ENCODE measurements at regions not wholly inside any gene's neighbourhood (a gene's known extent, or its start where the extent isn't known, plus 50 kb on each side); places are given as distances from the start of the nearest gene placed in this dataset.

DNA sequence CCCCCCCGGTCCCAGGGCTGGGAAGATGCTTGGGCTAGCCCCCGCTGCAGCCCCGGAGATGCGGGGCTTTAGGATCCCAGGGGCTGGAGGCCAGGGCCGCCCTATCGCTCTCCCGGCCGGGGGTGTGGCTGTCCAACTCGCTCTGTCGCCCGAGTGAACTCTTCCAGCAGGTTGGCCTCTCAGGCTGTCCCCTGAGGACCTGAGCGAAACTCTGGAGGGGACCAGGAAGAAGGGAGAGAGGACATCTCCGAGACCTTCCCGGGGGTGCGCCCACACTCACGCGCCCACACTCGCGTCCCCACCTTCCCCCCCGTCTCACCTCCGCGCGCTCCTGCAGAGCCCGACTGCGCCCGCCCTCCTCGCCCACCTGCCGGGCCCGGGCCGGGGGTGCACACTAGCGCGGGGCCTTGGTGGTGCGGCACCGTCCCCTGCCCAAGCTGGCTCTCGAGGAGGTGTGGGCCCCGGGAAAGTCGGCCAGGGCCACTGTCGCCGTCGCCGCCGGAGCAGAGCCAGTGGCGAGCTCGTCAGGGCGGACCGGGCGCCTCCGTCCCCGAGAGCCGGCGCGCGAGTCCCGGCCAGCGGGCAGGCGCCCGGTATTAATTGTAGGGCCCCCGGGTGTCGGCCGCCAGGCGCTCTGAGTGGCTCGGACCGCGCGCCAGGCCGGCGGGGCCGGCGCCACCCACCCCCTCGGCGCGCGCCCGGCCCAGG lies 101.7 kb upstream of the SVIL start:
- no peaks in the 10 kb centered on the region for H3K9me3 ChIP-seq
- intact Hi-C loops (cut with DNase I): loop anchor here in 9 of 10 donors (5.0 to 10.0 kb wide), 13 partner anchors 99 to 222 kb away; partner anchors contain the start of gene SVIL (in 5 of the 9)
- H3K27ac ChIP-seq: peak overlapping the region; percentile 85 to 98 (median 93)
- DNase-seq (peak; percentile 64 to 83 (median 75)), ATAC-seq (peak; percentile 41 to 80 (median 72))
- peaks cover 0 to 35% (median 19%) of the 10 kb centered on the region in 12 donors for H3K4me1 ChIP-seq
- H3K4me3 ChIP-seq: peak overlapping the region; percentile 42 to 94 (median 85)
- no peaks in the 10 kb centered on the region for H3K36me3 ChIP-seq
- H3K27me3 ChIP-seq: no peaks in the 10 kb centered on the region
- TF ChIP-seq, protein P1, sequence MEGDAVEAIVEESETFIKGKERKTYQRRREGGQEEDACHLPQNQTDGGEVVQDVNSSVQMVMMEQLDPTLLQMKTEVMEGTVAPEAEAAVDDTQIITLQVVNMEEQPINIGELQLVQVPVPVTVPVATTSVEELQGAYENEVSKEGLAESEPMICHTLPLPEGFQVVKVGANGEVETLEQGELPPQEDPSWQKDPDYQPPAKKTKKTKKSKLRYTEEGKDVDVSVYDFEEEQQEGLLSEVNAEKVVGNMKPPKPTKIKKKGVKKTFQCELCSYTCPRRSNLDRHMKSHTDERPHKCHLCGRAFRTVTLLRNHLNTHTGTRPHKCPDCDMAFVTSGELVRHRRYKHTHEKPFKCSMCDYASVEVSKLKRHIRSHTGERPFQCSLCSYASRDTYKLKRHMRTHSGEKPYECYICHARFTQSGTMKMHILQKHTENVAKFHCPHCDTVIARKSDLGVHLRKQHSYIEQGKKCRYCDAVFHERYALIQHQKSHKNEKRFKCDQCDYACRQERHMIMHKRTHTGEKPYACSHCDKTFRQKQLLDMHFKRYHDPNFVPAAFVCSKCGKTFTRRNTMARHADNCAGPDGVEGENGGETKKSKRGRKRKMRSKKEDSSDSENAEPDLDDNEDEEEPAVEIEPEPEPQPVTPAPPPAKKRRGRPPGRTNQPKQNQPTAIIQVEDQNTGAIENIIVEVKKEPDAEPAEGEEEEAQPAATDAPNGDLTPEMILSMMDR (IDR thresholded peaks at IDR 0.05): no peak
- TF ChIP-seq POLR2A (IDR thresholded peaks at IDR 0.05): peak; percentile 10 to 81
- WGBS, 4 donors: 0 to 6% (median 1%) methylated on average over 3 to 74 of the region's 74 CpGs

- Histone ChIP-seq H3K9me3 (no peaks in the 10 kb centered on the region), H3K27me3 (no peaks in the 10 kb centered on the region), H3K4me3 (peak overlapping the region; percentile 42 to 94 (median 85)), H3K27ac (peak overlapping the region; percentile 85 to 98 (median 93)), H3K36me3 (no peaks in the 10 kb centered on the region), H3K4me1 (peaks cover 0 to 32% (median 17%) of the 10 kb centered on the region in 12 donors)
- 0% methylated on average over 35 to 81 of the region's 81 CpGs for WGBS, 4 donors
- intact Hi-C loops (cut with DNase I): loop anchor here in 9 of 10 donors (5.0 to 10.0 kb wide), 13 partner anchors 98 to 221 kb away; partner anchors contain the start of gene SVIL (in 5 of the 9)
- peak; percentile 73 to 91 (median 90) for ATAC-seq
- TF ChIP-seq POLR2A (IDR thresholded peaks at IDR 0.05): peak in 1 of 2 donors; percentile 33
- TF ChIP-seq, protein P1 (IDR thresholded peaks at IDR 0.05): peak; percentile 87 to 97 (median 94)
- DNase-seq: peak; percentile 84 to 93 (median 88)
Observed at GRCh38 chr10:29735628-29736365, 101.0 kb upstream of the SVIL start.

DNA sequence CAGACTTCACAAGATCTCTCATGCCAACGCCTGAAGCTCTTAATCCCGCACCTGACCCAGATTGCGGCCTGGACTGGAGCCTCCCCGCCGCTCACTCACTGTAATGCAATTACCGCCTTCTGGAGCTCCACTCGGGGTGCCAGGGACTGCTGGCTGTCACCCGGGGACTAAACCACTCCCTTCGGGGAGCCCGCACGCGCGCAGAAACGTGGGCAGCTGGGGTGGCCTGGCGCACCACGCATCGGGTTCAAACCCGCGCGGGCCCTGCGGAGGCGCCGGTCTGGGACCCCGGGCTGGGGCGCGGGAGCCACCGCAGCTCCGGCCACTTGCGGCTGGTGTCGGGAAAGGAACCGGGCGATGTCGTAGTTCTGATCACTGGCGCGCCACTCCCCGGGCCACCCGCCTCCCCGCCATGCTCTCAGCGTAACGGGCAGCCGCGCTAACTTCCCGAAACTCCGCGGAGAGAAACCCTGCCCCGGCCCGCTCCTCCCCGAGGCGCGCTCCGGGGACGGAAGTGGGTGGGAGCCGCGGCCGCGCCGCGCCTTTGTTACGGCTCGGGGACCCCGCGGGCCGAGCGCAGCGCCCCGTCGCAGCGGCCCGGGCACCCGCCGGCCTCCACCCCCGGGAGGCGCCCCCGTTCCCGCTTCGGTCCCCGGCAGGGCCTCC lies 100.3 kb upstream of the SVIL start:
- WGBS, 4 donors: 1 to 9% (median 2%) methylated on average over 4 to 77 of the region's 77 CpGs
- Histone ChIP-seq H3K4me1 (peaks cover 0 to 26% (median 14%) of the 10 kb centered on the region in 12 donors), H3K27me3 (no peaks in the 10 kb centered on the region), H3K4me3 (peak overlapping the region; percentile 42 to 94 (median 85)), H3K36me3 (no peaks in the 10 kb centered on the region), H3K9me3 (no peaks in the 10 kb centered on the region), H3K27ac (peak overlapping the region; percentile 85 to 98 (median 93))
- intact Hi-C loops (cut with DNase I): loop anchor here in 9 of 10 donors (5.0 to 10.0 kb wide), 15 partner anchors 43 to 220 kb away; partner anchors contain the start of gene SVIL (in 5 of the 9)
- ATAC-seq: peak; percentile 22 to 73 (median 58)
- DNase-seq: peak; percentile 78 to 88 (median 80)
- TF ChIP-seq POLR2A (IDR thresholded peaks at IDR 0.05): no peak
- TF ChIP-seq, protein P1 (IDR thresholded peaks at IDR 0.05): no peak
